ENCODE measurements at regions not wholly inside any gene's neighbourhood (a gene's known extent, or its start where the extent isn't known, plus 50 kb on each side); places are given as distances from the start of the nearest gene placed in this dataset.

- no peak for DNase-seq
Observed at GRCh38 chr2:176845718-176846117, 366.9 kb upstream of the HNRNPA3 start.

GRCh38 chr2:176847575-176847974 is 365.0 kb upstream of the HNRNPA3 start:
- Histone ChIP-seq H3K36me3 (no peaks in the 10 kb centered on the region), H3K27ac (no peak overlapping the region), H3K9me3 (no peaks in the 10 kb centered on the region), H3K4me3 (no peak overlapping the region), H3K27me3 (no peaks in the 10 kb centered on the region), H3K4me1 (no peaks in the 10 kb centered on the region)
- no peak for DNase-seq
- no peak for TF ChIP-seq POLR2A (IDR thresholded peaks at IDR 0.05)
- no peak for TF ChIP-seq CTCF (IDR thresholded peaks at IDR 0.05)

More at GRCh38 chr2:176845718-176846117, 366.9 kb upstream of the HNRNPA3 start:
- Histone ChIP-seq H3K9me3 (no peaks in the 10 kb centered on the region), H3K27me3 (no peaks in the 10 kb centered on the region), H3K4me3 (no peak overlapping the region), H3K27ac (no peak overlapping the region), H3K36me3 (no peaks in the 10 kb centered on the region), H3K4me1 (no peaks in the 10 kb centered on the region)
- TF ChIP-seq CTCF (IDR thresholded peaks at IDR 0.05) (no peak), POLR2A (IDR thresholded peaks at IDR 0.05) (no peak)

- no peaks in the 10 kb centered on the region for H3K4me1 ChIP-seq
- TF ChIP-seq POLR2A (IDR thresholded peaks at IDR 0.05): no peak
- TF ChIP-seq CTCF (IDR thresholded peaks at IDR 0.05): no peak
- H3K27ac ChIP-seq: no peak overlapping the region
- no peaks in the 10 kb centered on the region for H3K27me3 ChIP-seq
- H3K36me3 ChIP-seq: no peaks in the 10 kb centered on the region
- no peaks in the 10 kb centered on the region for H3K9me3 ChIP-seq
- DNase-seq: no peak
- H3K4me3 ChIP-seq: no peak overlapping the region
Observed at GRCh38 chr2:176848844-176849243, 363.8 kb upstream of the HNRNPA3 start.

GRCh38 chr2:176851200-176851888 is 361.2 kb upstream of the HNRNPA3 start:
- no peaks in the 10 kb centered on the region for H3K36me3 ChIP-seq
- no peaks in the 10 kb centered on the region for H3K4me1 ChIP-seq
- no peak overlapping the region for H3K27ac ChIP-seq
- DNase-seq: no peak
- TF ChIP-seq POLR2A (IDR thresholded peaks at IDR 0.05) (no peak), CTCF (IDR thresholded peaks at IDR 0.05) (no peak)
- no peaks in the 10 kb centered on the region for H3K27me3 ChIP-seq
- H3K4me3 ChIP-seq: no peak overlapping the region
- H3K9me3 ChIP-seq: no peaks in the 10 kb centered on the region

- Histone ChIP-seq H3K9me3 (no peaks in the 10 kb centered on the region), H3K4me3 (no peak overlapping the region), H3K27me3 (no peaks in the 10 kb centered on the region), H3K27ac (no peak overlapping the region), H3K36me3 (no peaks in the 10 kb centered on the region), H3K4me1 (no peaks in the 10 kb centered on the region)
- DNase-seq: no peak
- TF ChIP-seq POLR2A (IDR thresholded peaks at IDR 0.05): no peak
- no peak for TF ChIP-seq CTCF (IDR thresholded peaks at IDR 0.05)
Observed at GRCh38 chr2:176851889-176852483, 360.6 kb upstream of the HNRNPA3 start.

Measured in Peyer's patch (tissue), 4 donors.